SK-N-SH (cell line): ENCODE measurements at regions not wholly inside any gene's neighbourhood (a gene's known extent, or its start where the extent isn't known, plus 50 kb on each side); places are given as distances from the start of the nearest gene placed in this dataset.

ENCODE experiments used
- CTCF ChIA-PET: fragments of 300-600, 350-600 bp; formaldehyde crosslinking; extraction: SDS; loops from one replicate; lab custom pipeline; 2021; lab: Yijun Ruan, JAX
- POLR2A ChIA-PET: fragments of 350-600 bp; sonication (Branson Sonifier 250); formaldehyde crosslinking; extraction: SDS; loops from one replicate; lab custom pipeline; 2020; ENCODE audit warnings: antibody characterized with exemption, inconsistent platforms; lab: Yijun Ruan, JAX
- DNase-seq: peaks from one replicate; pipeline ENCODE4 v3.0.0; 2012
- H2AFZ ChIP-seq: fragments of 200-600 bp; sonication (generic); 2 replicates; pipeline ENCODE4 v1.8.1; 2016; ENCODE audit warnings: antibody characterized with exemption, mild to moderate bottlenecking, low read depth
- H3F3A ChIP-seq: fragments of 200-600 bp; sonication (generic); replicated peaks from 2 replicates; pipeline ENCODE3; 2016; ENCODE audit warnings: antibody characterized with exemption, mild to moderate bottlenecking; ENCODE audit not compliant: insufficient read depth
- H3K27ac ChIP-seq, 2 experiments: fragments of 200-500 bp in 1 of 2; fragments of 200-600 bp in 1 of 2; sonication (Bioruptor generic) in 1 of 2; sonication (generic), shearing (Covaris generic) in 1 of 2; 2 replicates each; pipeline versions ENCODE4 v1.5.1 to v1.6.1; 2014 to 2016; ENCODE audit warnings: low read depth in 2 of 2, inconsistent platforms in 1 of 2, low read length in 1 of 2, mild to moderate bottlenecking in 1 of 2, mixed read lengths in 1 of 2
- H3K27me3 ChIP-seq: fragments of 200-600 bp; sonication (generic), shearing (Covaris generic); 2 replicates; pipeline ENCODE4 v1.6.1; 2016; ENCODE audit warnings: mixed run types; ENCODE audit not compliant: insufficient read depth
- H3K36me3 ChIP-seq, 2 experiments: fragments of 200-500 bp in 1 of 2; fragments of 200-600 bp in 1 of 2; sonication (Bioruptor generic) in 1 of 2; sonication (generic) in 1 of 2; replicated peaks in 1 of 2; 2 replicates each; pipeline versions ENCODE3 to v1.5.1; 2014 to 2016; ENCODE audit warnings: low read length in 1 of 2, mild to moderate bottlenecking in 1 of 2; ENCODE audit not compliant: insufficient read depth in 2 of 2, control insufficient read depth in 1 of 2
- H3K4me1 ChIP-seq, 2 experiments: fragments of 200-500 bp in 1 of 2; fragments of 200-600 bp in 1 of 2; sonication (Bioruptor generic) in 1 of 2; sonication (generic), shearing (Covaris generic) in 1 of 2; 2 replicates each; pipeline versions ENCODE4 v1.5.1 to v1.6.1; 2014 to 2016; ENCODE audit warnings: low read depth in 1 of 2, low read length in 1 of 2, mixed run types in 1 of 2; ENCODE audit not compliant: insufficient read depth in 2 of 2, control insufficient read depth in 1 of 2
- H3K4me2 ChIP-seq: fragments of 200-600 bp; sonication (generic), shearing (Covaris generic); 2 replicates; pipeline ENCODE4 v1.6.1; 2017; ENCODE audit warnings: mixed run types
- H3K4me3 ChIP-seq, 2 experiments: fragments of 200-500 bp in 1 of 2; fragments of 200-600 bp in 1 of 2; sonication (Bioruptor generic) in 1 of 2; sonication (generic), shearing (Covaris generic) in 1 of 2; 2 replicates each; pipeline versions ENCODE4 v1.5.1 to v1.8.1; 2014 to 2016; ENCODE audit warnings: low read depth in 2 of 2, inconsistent platforms in 1 of 2, low read length in 1 of 2, mild to moderate bottlenecking in 1 of 2, mixed read lengths in 1 of 2, moderate library complexity in 1 of 2
- H3K79me2 ChIP-seq: fragments of 200-600 bp; sonication (generic); 2 replicates; pipeline ENCODE4 v1.8.1; 2017; ENCODE audit warnings: mild to moderate bottlenecking; ENCODE audit not compliant: insufficient read depth
- H3K9ac ChIP-seq: fragments of 200-600 bp; sonication (generic); 2 replicates; pipeline ENCODE4 v1.6.1; 2017; ENCODE audit warnings: mixed run types
- H3K9me2 ChIP-seq: fragments of 200-600 bp; sonication (generic); 2 replicates; pipeline ENCODE4 v1.6.1; 2017; ENCODE audit warnings: mixed run types
- H3K9me3 ChIP-seq: fragments of 200-600 bp; sonication (generic); 2 replicates; pipeline ENCODE4 v1.6.1; 2017; ENCODE audit warnings: mixed run types, mild to moderate bottlenecking, moderate library complexity
- H4K20me1 ChIP-seq: fragments of 200-600 bp; sonication (generic); 2 replicates; pipeline ENCODE4 v1.6.1; 2017; ENCODE audit warnings: mild to moderate bottlenecking, mixed run types; ENCODE audit not compliant: insufficient read depth
- ELF1 ChIP-seq: IDR thresholded peaks from 2 replicates; pipeline ENCODE4 v1.4.0; 2012
- EZH2phosphoT487 ChIP-seq: fragments of 200-600 bp; sonication (generic); IDR thresholded peaks from 2 replicates; pipeline ENCODE4 v1.6.1; 2017; ENCODE audit warnings: low read depth, mixed run types, mild to moderate bottlenecking, antibody characterized with exemption, moderate library complexity, borderline replicate concordance
- FOSL2 ChIP-seq: IDR thresholded peaks from 2 replicates; pipeline ENCODE4 v1.4.0; 2012; ENCODE audit warnings: low read depth, mild to moderate bottlenecking, moderate library complexity, borderline replicate concordance
- FOXM1 ChIP-seq: IDR thresholded peaks from 2 replicates; pipeline ENCODE4 v1.4.0; 2012; ENCODE audit warnings: low read depth, mild to moderate bottlenecking
- GATA2 ChIP-seq: sonication (generic); formaldehyde crosslinking; IDR thresholded peaks from 2 replicates; pipeline ENCODE4 v1.5.0; 2020; ENCODE audit warnings: mild to moderate bottlenecking, missing genetic modification reagents
- IRF3 ChIP-seq: fragments of 150-350 bp; IDR thresholded peaks from 2 replicates; pipeline ENCODE4 v1.6.1; 2016; ENCODE audit warnings: mild to moderate bottlenecking, low read depth, low read length
- JUND ChIP-seq: IDR thresholded peaks from 2 replicates; pipeline ENCODE4 v1.4.0; 2012
- MEF2A ChIP-seq: IDR thresholded peaks from 2 replicates; pipeline ENCODE4 v1.4.0; 2012; ENCODE audit warnings: low read depth, borderline replicate concordance
- MXI1 ChIP-seq: IDR thresholded peaks from 2 replicates; pipeline ENCODE4 v1.6.1; 2012; ENCODE audit warnings: mild to moderate bottlenecking, low read depth, low read length, improper control_type of control experiment
- NRF1 ChIP-seq: IDR thresholded peaks from 2 replicates; pipeline ENCODE4 v1.6.1; 2012; ENCODE audit warnings: low read depth, mild to moderate bottlenecking, low read length
- PBX3 ChIP-seq: IDR thresholded peaks from 2 replicates; pipeline ENCODE4; 2012
- RAD21 ChIP-seq: IDR thresholded peaks from 2 replicates; pipeline ENCODE4 v1.6.1; 2012; ENCODE audit warnings: mild to moderate bottlenecking, low read length
- RCOR1 ChIP-seq: fragments of 150-350 bp; IDR thresholded peaks from 2 replicates; pipeline ENCODE4 v1.6.1; 2017; ENCODE audit warnings: antibody characterized with exemption, low read length
- RXRA ChIP-seq: IDR thresholded peaks from 2 replicates; pipeline ENCODE4 v1.4.0; 2012; ENCODE audit warnings: low read depth, mild to moderate bottlenecking, borderline replicate concordance
- SIN3A ChIP-seq: IDR thresholded peaks from 2 replicates; pipeline ENCODE4 v1.6.1; 2012; ENCODE audit warnings: low read depth, mild to moderate bottlenecking, low read length, moderate library complexity, borderline replicate concordance
- SMC3 ChIP-seq: IDR thresholded peaks from 2 replicates; pipeline ENCODE4 v1.6.1; 2012; ENCODE audit warnings: low read depth, low read length, improper control_type of control experiment
- TAF1 ChIP-seq: IDR thresholded peaks from 2 replicates; pipeline ENCODE4 v1.6.1; 2012; ENCODE audit warnings: low read depth, mild to moderate bottlenecking, low read length, moderate library complexity, borderline replicate concordance
- TCF12 ChIP-seq: IDR thresholded peaks from 2 replicates; pipeline ENCODE4 v1.4.0; 2012
- USF1 ChIP-seq: IDR thresholded peaks from 2 replicates; pipeline ENCODE4 v1.4.0; 2012; ENCODE audit warnings: low read depth, borderline replicate concordance
- WGBS: methylation state at CpG from one replicate; pipeline ENCODE4 v1.1.6; 2017; ENCODE audit warnings: low lambda C conversion rate; 5-methylcytosine and 5-hydroxymethylcytosine counted together
- TF ChIP-seq, protein P1 (sequence below): fragments of 200-600 bp; sonication (generic); IDR thresholded peaks from 2 replicates; pipeline ENCODE4 v1.6.1; 2017; ENCODE audit warnings: antibody characterized with exemption, mild to moderate bottlenecking, moderate library complexity
- TF ChIP-seq, protein P2 (sequence below): IDR thresholded peaks from 2 replicates; pipeline ENCODE4 v1.4.0; 2012; ENCODE audit warnings: low read depth, borderline replicate concordance
- TF ChIP-seq, protein P3 (sequence below): IDR thresholded peaks from 2 replicates; pipeline ENCODE4 v1.4.0; 2012; ENCODE audit warnings: low read depth

- Histone ChIP-seq H3K9me3 (no peaks in the 10 kb centered on the region), H3K27ac (peak overlapping the region in 1 of 2 experiments; percentile 39; a peak in 1 of 4 replicates), H3K9ac (no peak overlapping the region), H3K4me1 (peaks cover 0 to 20% of the 10 kb centered on the region in 2 experiments; a peak in 1 of 4 replicates), H2AFZ (no peak overlapping the region), H4K20me1 (no peaks in the 10 kb centered on the region), H3F3A (no peaks in the 10 kb centered on the region), H3K4me3 (no peak overlapping the region), H3K27me3 (no peaks in the 10 kb centered on the region), H3K36me3 (no peaks in the 10 kb centered on the region), H3K79me2 (no peaks in the 10 kb centered on the region), H3K9me2 (no peaks in the 10 kb centered on the region), H3K4me2 (no peak overlapping the region)
- ChIA-PET POLR2A (no interaction called here), CTCF (no interaction called here)
- TF ChIP-seq TCF12 = no peak
- TF ChIP-seq MEF2A = no peak
- no peak for TF ChIP-seq RAD21
- no peak for TF ChIP-seq SIN3A
- 34% methylated on average over 13 of the region's 16 CpGs for WGBS
- no peak for DNase-seq
Measured at GRCh38 chr9:135297456-135298075, 182.0 kb upstream of the PPP1R26 start.

- POLR2A ChIA-PET = no interaction called here
- no peak overlapping the region for H3K4me2 ChIP-seq
- H3K27me3 ChIP-seq = no peaks in the 10 kb centered on the region
- 44% methylated on average over 10 of the region's 10 CpGs for WGBS
- H4K20me1 ChIP-seq = no peaks in the 10 kb centered on the region
- no peak overlapping the region for H3K4me3 ChIP-seq
- no peaks in the 10 kb centered on the region for H3K36me3 ChIP-seq
- no peak overlapping the region for H3K9ac ChIP-seq
- CTCF ChIA-PET = no interaction called here
- no peak overlapping the region for H3K27ac ChIP-seq
- H3K9me3 ChIP-seq = no peaks in the 10 kb centered on the region
- no peaks in the 10 kb centered on the region for H3K9me2 ChIP-seq
- no peaks in the 10 kb centered on the region for H3K79me2 ChIP-seq
- H3F3A ChIP-seq = no peaks in the 10 kb centered on the region
- H3K4me1 ChIP-seq = peaks cover 0 to 20% of the 10 kb centered on the region in 2 experiments; a peak in 1 of 4 replicates
- no peak for DNase-seq
- no peak overlapping the region for H2AFZ ChIP-seq
- TF ChIP-seq, protein P1, sequence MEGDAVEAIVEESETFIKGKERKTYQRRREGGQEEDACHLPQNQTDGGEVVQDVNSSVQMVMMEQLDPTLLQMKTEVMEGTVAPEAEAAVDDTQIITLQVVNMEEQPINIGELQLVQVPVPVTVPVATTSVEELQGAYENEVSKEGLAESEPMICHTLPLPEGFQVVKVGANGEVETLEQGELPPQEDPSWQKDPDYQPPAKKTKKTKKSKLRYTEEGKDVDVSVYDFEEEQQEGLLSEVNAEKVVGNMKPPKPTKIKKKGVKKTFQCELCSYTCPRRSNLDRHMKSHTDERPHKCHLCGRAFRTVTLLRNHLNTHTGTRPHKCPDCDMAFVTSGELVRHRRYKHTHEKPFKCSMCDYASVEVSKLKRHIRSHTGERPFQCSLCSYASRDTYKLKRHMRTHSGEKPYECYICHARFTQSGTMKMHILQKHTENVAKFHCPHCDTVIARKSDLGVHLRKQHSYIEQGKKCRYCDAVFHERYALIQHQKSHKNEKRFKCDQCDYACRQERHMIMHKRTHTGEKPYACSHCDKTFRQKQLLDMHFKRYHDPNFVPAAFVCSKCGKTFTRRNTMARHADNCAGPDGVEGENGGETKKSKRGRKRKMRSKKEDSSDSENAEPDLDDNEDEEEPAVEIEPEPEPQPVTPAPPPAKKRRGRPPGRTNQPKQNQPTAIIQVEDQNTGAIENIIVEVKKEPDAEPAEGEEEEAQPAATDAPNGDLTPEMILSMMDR = no peak
- no peak for TF ChIP-seq TCF12
- TF ChIP-seq IRF3 = no peak
- TF ChIP-seq FOXM1 = no peak
- no peak for TF ChIP-seq FOSL2
- TF ChIP-seq, protein P2, sequence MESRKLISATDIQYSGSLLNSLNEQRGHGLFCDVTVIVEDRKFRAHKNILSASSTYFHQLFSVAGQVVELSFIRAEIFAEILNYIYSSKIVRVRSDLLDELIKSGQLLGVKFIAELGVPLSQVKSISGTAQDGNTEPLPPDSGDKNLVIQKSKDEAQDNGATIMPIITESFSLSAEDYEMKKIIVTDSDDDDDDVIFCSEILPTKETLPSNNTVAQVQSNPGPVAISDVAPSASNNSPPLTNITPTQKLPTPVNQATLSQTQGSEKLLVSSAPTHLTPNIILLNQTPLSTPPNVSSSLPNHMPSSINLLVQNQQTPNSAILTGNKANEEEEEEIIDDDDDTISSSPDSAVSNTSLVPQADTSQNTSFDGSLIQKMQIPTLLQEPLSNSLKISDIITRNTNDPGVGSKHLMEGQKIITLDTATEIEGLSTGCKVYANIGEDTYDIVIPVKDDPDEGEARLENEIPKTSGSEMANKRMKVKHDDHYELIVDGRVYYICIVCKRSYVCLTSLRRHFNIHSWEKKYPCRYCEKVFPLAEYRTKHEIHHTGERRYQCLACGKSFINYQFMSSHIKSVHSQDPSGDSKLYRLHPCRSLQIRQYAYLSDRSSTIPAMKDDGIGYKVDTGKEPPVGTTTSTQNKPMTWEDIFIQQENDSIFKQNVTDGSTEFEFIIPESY = no peak
- no peak for TF ChIP-seq SMC3
- no peak for TF ChIP-seq NRF1
- TF ChIP-seq JUND = no peak
- TF ChIP-seq PBX3 = no peak
- TF ChIP-seq TAF1 = no peak
- no peak for TF ChIP-seq USF1
- TF ChIP-seq ELF1 = no peak
- TF ChIP-seq, protein P3, sequence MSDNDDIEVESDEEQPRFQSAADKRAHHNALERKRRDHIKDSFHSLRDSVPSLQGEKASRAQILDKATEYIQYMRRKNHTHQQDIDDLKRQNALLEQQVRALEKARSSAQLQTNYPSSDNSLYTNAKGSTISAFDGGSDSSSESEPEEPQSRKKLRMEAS = no peak
- TF ChIP-seq EZH2phosphoT487 = no peak
- no peak for TF ChIP-seq RCOR1
- no peak for TF ChIP-seq GATA2 (CRISPR knock-in tag)
- no peak for TF ChIP-seq MXI1
- TF ChIP-seq RXRA = no peak
Measured at GRCh38 chr9:135299239-135299590, 180.4 kb upstream of the PPP1R26 start.
